Activated CD4-positive, alpha-beta T cell treated with anti-CD3 and anti-CD28 coated beads, Interleukin-10, Interleukin-2, amounts not matched to agents 100 ng/mL and 50 ng/mL, durations not matched to agents 16 hours and 8 hours (primary cell): ENCODE measurements at regions not wholly inside any gene's neighbourhood (a gene's known extent, or its start where the extent isn't known, plus 50 kb on each side); places are given as distances from the start of the nearest gene placed in this dataset.
"Not testable (repeated sequence)": the region's sequence is repeated elsewhere in the genome, so short reads cannot be mapped to it uniquely, and the experiment has no call there.

ENCODE experiments used
- DNase-seq: peaks from one replicate; pipeline ENCODE4 v3.0.0-alpha.2; 2020

GRCh38 chr10:124176349-124177179 is 83.2 kb upstream of the CHST15 start:
- no peak for DNase-seq

GRCh38 chr10:124175701-124176348 is 82.4 kb upstream of the CHST15 start:
- DNase-seq: peak; percentile 19

- DNase-seq: no peak
Measured at GRCh38 chr10:124174673-124175645, 81.6 kb upstream of the CHST15 start.

DNA sequence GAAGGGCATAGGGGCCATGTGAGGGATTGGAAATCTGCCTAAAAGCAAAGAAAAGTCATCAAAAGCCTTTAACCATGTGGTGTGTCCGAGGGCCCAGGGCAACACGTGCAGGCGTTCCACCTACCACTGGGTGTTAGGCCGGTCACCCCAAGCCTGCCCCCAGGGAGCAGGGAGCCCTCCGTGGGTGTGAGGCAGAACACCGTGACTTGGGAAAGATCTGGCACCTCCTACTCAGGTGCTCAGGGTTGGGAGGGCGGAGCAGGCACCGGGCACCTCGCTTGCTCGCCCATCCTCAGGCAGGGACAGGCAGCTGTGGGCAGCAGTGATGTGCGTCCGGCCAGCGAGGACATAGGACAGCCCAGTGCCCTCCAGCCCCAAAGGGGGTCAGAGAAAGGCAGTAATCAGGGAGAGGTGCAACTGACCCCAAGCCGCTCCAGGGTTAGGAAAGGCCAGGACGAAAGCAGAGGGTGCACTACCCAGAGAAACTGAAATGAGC is 80.7 kb upstream of the CHST15 start:
- DNase-seq: no peak

DNA sequence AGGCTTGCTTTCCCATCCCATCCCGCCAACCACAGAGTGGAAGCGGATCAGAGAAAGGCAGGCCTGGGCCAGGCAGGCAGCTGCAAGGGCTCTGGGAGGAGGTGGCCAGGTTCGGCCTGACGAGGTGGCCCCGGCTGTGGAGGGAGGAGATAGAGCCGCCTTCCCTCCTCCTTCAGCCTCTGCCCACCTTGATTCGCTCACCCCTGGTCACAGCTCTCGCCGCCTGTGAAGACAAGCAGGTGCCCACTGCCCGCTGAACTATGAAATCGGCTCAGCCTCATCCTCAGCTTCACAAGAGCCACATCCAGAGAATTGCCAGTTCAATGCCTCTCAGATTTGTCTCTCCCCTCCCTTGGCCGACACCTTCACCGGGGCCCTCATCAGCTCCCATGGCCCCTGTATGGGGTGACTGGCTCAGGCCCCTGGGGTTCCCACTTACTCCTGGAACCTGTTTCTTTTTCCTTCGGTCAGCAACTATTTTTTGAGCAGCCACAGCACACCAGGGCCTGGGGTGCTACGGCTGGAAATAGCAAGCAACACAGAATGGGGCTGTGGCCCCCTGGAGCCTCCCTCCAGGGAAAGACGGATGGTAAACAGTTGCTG is 80.0 kb upstream of the CHST15 start:
- no peak for DNase-seq

DNA sequence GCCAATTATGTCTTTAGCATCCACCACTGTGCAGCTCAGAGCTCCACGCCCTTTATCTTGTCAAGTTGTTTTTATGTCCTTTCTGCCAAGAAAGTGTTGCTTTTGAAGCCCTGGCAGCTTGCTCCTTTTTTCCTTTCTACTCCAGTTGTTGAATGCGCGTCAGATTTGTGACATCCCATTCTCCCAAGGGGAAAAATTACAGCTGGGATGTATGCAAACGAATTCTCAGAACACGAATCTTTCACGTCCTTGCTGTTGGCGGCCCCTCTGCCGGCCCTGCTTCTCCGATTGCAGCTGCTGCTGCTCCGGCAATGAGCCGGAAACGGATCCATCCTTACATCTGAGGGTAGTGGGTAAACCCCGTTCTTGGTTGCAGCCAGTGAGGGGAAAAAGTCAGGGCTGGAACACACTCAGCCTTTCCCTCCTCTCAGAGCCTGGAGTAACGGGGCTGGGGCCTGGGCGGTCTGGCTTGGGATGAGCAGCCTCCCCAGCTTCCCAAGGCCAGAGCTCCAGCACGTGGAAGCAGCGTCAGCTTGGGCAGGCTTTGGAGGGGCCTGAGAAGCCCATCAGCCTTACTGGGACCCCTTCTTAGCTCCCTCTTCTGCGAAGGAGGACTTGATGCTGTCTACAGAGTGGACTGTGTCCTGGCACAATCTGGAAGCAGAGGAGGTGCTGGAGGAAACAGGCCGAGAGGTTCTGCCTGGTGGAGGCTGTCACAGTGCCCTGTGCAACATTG is 79.0 kb upstream of the CHST15 start:
- DNase-seq: no peak

DNA sequence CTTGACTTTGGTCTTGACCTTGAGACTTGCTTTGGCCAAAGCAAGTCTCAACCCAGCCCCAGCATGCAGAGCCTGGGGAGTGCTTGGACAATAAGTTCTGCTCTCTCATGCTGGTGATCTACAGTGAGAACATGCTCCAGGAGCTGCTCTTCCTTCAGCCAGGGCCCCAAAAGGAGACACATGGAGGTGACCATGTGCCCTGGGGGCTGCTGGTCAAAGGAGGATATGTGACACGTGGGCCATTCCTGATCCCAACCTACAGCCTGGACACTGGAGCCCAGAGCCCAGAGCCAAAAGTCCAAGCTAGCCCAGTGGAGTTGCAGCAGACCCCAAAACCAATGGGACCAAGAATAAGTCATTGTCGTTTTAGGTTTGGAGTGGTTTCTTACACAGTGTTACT is 78.2 kb upstream of the CHST15 start:
- no peak for DNase-seq

GRCh38 chr10:124170631-124171030 is 77.2 kb upstream of the CHST15 start:
- DNase-seq: no peak

DNA sequence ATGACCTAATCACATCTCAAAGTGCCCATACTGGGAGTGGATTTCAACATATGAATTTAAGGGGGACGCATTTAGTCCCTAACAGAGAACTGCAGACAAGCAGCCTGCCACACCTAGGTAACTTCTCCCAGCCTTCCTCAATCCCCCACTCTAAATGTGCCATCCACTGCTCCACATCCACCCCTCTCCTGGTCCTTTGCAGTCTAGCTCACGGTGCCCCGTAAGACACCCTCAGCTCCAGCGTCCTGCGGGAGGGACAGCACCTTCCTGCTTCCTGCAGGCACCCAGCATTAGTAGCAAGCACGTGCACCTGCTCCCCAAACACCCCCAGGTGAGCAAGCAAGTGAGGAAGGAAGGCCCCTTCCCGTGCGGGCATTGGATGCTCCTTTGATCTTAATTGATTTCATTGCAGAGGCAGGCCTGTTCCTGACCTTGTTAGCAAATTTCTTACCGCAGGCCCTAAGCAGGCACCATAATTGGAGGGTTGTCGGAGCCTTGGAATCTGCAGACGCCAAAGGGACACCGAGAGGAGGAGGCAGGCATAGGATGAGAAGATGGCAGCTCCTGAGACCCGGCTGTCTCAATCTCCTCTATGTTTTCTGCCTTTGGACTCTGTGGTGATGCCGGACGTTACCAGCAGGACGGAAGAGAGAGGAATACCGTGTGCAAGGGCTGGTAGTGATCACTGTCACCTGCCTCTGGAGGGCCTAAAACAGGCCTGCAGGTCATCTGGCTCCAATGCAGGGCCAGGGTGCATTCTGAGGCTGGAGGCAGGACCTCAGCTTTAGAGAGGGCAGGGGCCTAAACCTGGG is 75.8 kb upstream of the CHST15 start:
- DNase-seq: no peak

GRCh38 chr10:124168581-124168980 is 75.2 kb upstream of the CHST15 start:
- no peak for DNase-seq

- DNase-seq: not testable (repeated sequence)
Measured at GRCh38 chr10:124167925-124168324, 74.5 kb upstream of the CHST15 start.

DNA sequence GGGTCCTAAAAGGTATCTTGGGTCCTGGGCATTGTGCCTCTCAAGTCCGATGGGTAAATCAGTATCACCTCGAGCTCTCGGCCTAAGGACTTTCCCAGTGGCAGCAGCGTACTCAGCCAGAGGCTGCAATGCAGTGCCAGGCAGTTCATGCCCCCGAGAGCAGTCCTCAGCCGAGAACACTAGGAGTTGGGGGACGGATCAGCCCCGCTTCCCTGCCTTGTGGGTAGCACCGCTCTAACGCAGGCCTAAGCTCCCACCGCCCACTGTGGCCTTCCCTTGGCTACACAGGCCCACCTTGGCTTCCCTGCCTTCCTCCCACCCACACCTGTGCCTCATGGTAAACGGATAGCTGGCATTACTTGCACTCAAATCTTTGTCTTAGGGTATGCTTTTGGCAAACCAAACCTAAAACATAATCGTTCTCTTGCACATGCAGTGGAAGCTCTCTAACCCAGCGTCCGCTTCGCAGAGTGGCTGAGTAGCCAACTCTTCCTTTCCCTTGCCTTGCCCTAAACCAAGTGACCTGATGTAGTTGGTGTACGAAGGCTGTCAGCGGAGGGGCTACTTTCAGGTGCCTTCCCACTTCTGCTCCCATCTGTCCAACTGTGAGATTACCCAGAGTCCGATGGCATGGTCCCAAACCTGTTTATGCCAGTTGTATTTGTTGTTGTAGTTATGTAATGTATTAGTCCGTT is 73.2 kb upstream of the CHST15 start:
- DNase-seq: no peak

DNA sequence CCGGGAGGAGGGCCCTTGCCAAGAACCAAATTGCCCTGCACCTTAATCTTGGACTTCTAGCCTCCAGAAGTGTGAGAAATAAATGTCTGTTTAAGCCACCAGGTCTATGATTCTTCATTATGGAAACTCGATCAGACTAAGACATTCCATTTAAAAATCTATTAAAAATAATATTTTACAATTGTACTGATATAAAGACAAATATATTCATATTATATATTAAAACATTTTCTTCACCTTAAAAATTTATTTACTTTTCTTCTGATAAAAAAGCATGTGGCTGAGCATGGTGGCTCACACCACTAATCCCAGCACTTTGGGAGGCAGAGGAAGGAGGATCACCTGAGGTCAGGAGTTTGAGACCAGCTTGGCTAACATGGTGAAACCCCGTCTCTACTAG is 72.4 kb upstream of the CHST15 start:
- no peak for DNase-seq

GRCh38 chr10:124165311-124165710 is 71.9 kb upstream of the CHST15 start:
- DNase-seq: no peak

- no peak for DNase-seq
Measured at GRCh38 chr10:124164264-124164663, 70.9 kb upstream of the CHST15 start.

- DNase-seq: no peak
Measured at GRCh38 chr10:124162774-124163354, 69.5 kb upstream of the CHST15 start.

GRCh38 chr10:124162136-124162535 is 68.7 kb upstream of the CHST15 start:
- no peak for DNase-seq

DNA sequence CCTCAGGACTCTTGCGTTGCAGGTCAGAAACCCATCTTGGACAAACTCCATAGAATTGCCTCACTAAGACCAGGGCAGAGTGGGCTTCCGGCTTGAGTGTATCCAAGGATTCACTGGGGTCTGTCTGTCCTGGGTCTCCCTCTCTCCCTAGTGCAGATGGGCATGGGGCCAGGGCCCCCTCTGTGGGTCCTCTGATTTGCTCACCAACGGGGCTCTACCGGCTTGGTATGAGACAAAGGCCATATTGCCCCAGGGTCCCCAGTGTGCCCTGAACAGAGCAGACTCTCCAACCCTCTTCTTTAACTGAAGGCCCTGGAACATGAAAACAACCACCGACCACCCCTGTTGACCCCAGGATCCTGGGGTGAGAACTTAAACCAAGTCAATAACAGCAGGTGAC is 68.2 kb upstream of the CHST15 start:
- DNase-seq: no peak

GRCh38 chr10:124160943-124161582 is 67.7 kb upstream of the CHST15 start:
- DNase-seq: no peak

- no peak for DNase-seq
Measured at GRCh38 chr10:124160176-124160575, 66.8 kb upstream of the CHST15 start.
